Osteoblast (primary cell): ENCODE measurements at regions not wholly inside any gene's neighbourhood (a gene's known extent, or its start where the extent isn't known, plus 50 kb on each side); places are given as distances from the start of the nearest gene placed in this dataset.

Experiments used
- DNase-seq: peaks from one replicate; pipeline ENCODE4 v3.0.0; 2011; ENCODE audit warnings: low spot score, mixed read lengths; ENCODE audit not compliant: insufficient read length; ENCODE audit errors: missing footprints
- H2AFZ ChIP-seq: 2 replicates; pipeline ENCODE4 v1.6.0; 2011; ENCODE audit warnings: mild to moderate bottlenecking, low read length
- H3K27ac ChIP-seq: 2 replicates; pipeline ENCODE4 v1.5.1; 2011; ENCODE audit warnings: mild to moderate bottlenecking, low read depth, low read length, moderate library complexity
- H3K27me3 ChIP-seq: 2 replicates; pipeline ENCODE4 v1.6.0; 2012; ENCODE audit warnings: mild to moderate bottlenecking, control low read depth, inconsistent platforms, low read length, moderate library complexity; ENCODE audit not compliant: insufficient read depth
- H3K36me3 ChIP-seq: 2 replicates; pipeline ENCODE4 v1.5.1; 2011; ENCODE audit warnings: mild to moderate bottlenecking, low read length, control low read depth, moderate library complexity; ENCODE audit not compliant: insufficient read depth
- H3K4me1 ChIP-seq: 2 replicates; pipeline ENCODE4 v1.5.1; 2011; ENCODE audit warnings: mild to moderate bottlenecking, low read length, control low read depth, moderate library complexity; ENCODE audit not compliant: insufficient read depth
- H3K4me2 ChIP-seq: 2 replicates; pipeline ENCODE4 v1.6.0; 2011; ENCODE audit warnings: mild to moderate bottlenecking, low read length; ENCODE audit not compliant: insufficient read depth
- H3K4me3 ChIP-seq: fragments of 200-600 bp; sonication (generic); 3 replicates; pipeline ENCODE4 v1.5.1; 2012; ENCODE audit warnings: mild to moderate bottlenecking, low read length, inconsistent platforms; ENCODE audit not compliant: insufficient read depth
- H3K79me2 ChIP-seq: 2 replicates; pipeline ENCODE4 v1.6.0; 2012; ENCODE audit warnings: mild to moderate bottlenecking, low read length, control low read depth, inconsistent platforms; ENCODE audit not compliant: insufficient read depth
- H3K9me3 ChIP-seq: 2 replicates; pipeline ENCODE4 v1.5.1; 2011; ENCODE audit warnings: low read depth, low read length, control low read depth
- H4K20me1 ChIP-seq: 2 replicates; pipeline ENCODE4 v1.6.0; 2012; ENCODE audit warnings: mild to moderate bottlenecking, low read length, control low read depth; ENCODE audit not compliant: insufficient read depth
- CTCF ChIP-seq: IDR thresholded peaks from 2 replicates; pipeline ENCODE4 v1.5.1; 2011; ENCODE audit warnings: mild to moderate bottlenecking, low read depth, low read length, moderate library complexity; ENCODE audit errors: extremely low read depth

- Histone ChIP-seq H3K4me3 (no peak overlapping the region), H4K20me1 (no peaks in the 10 kb centered on the region), H2AFZ (no peak overlapping the region), H3K4me2 (no peak overlapping the region), H3K27me3 (no peaks in the 10 kb centered on the region), H3K27ac (no peak overlapping the region), H3K4me1 (no peaks in the 10 kb centered on the region), H3K36me3 (no peaks in the 10 kb centered on the region), H3K79me2 (no peaks in the 10 kb centered on the region), H3K9me3 (no peaks in the 10 kb centered on the region)
- TF ChIP-seq CTCF, result no peak
- no peak for DNase-seq
Measured at GRCh38 chr5:8005416-8005815, 136.5 kb downstream of the MTRR start.

- no peak for TF ChIP-seq CTCF
- Histone ChIP-seq H3K4me1 (no peaks in the 10 kb centered on the region), H3K4me2 (no peak overlapping the region), H3K9me3 (no peaks in the 10 kb centered on the region), H3K27me3 (no peaks in the 10 kb centered on the region), H3K27ac (no peak overlapping the region), H3K36me3 (no peaks in the 10 kb centered on the region), H4K20me1 (no peaks in the 10 kb centered on the region), H2AFZ (no peak overlapping the region), H3K4me3 (no peak overlapping the region), H3K79me2 (no peaks in the 10 kb centered on the region)
- no peak for DNase-seq
Measured at GRCh38 chr5:8012131-8012977, 143.4 kb downstream of the MTRR start.

- no peak overlapping the region for H3K4me3 ChIP-seq
- H3K9me3 ChIP-seq, result no peaks in the 10 kb centered on the region
- DNase-seq, result no peak
- no peak overlapping the region for H3K4me2 ChIP-seq
- no peaks in the 10 kb centered on the region for H3K36me3 ChIP-seq
- TF ChIP-seq CTCF, result no peak
- no peaks in the 10 kb centered on the region for H3K4me1 ChIP-seq
- H3K79me2 ChIP-seq, result no peaks in the 10 kb centered on the region
- H2AFZ ChIP-seq, result no peak overlapping the region
- no peak overlapping the region for H3K27ac ChIP-seq
- H3K27me3 ChIP-seq, result no peaks in the 10 kb centered on the region
- no peaks in the 10 kb centered on the region for H4K20me1 ChIP-seq
Measured at GRCh38 chr5:8013948-8014710, 145.2 kb downstream of the MTRR start.

GRCh38 chr5:8019719-8020218 is 150.8 kb downstream of the MTRR start:
- no peak overlapping the region for H3K4me3 ChIP-seq
- TF ChIP-seq CTCF, result no peak
- H3K27me3 ChIP-seq, result no peaks in the 10 kb centered on the region
- H3K4me2 ChIP-seq, result no peak overlapping the region
- H3K4me1 ChIP-seq, result no peaks in the 10 kb centered on the region
- no peak overlapping the region for H3K27ac ChIP-seq
- H2AFZ ChIP-seq, result no peak overlapping the region
- H3K36me3 ChIP-seq, result no peaks in the 10 kb centered on the region
- no peaks in the 10 kb centered on the region for H4K20me1 ChIP-seq
- no peaks in the 10 kb centered on the region for H3K79me2 ChIP-seq
- no peak for DNase-seq
- H3K9me3 ChIP-seq, result no peaks in the 10 kb centered on the region
